ENCODE measurements at regions not wholly inside any gene's neighbourhood (a gene's known extent, or its start where the extent isn't known, plus 50 kb on each side); places are given as distances from the start of the nearest gene placed in this dataset.

GRCh38 chr10:29096303-29096824 lies 192.5 kb upstream of the LYZL1 start:
- DNase-seq: no peak

GRCh38 chr10:29098423-29098822 lies 190.4 kb upstream of the LYZL1 start:
- no peak for DNase-seq

- no peak for DNase-seq
These were observed 189.9 kb upstream of the LYZL1 start for GRCh38 chr10:29099001-29099400.

GRCh38 chr10:29099415-29099814 lies 189.5 kb upstream of the LYZL1 start:
- no peak for DNase-seq

- DNase-seq: no peak
These were observed 188.4 kb upstream of the LYZL1 start for GRCh38 chr10:29100505-29100904.

- DNase-seq: no peak
These were observed 186.6 kb upstream of the LYZL1 start for GRCh38 chr10:29102233-29102632.

GRCh38 chr10:29102636-29103035 lies 186.2 kb upstream of the LYZL1 start:
- DNase-seq: no peak

GRCh38 chr10:29104661-29105399 lies 184.0 kb upstream of the LYZL1 start:
- DNase-seq: no peak

- no peak for DNase-seq
These were observed 183.2 kb upstream of the LYZL1 start for GRCh38 chr10:29105516-29106215.

- no peak for DNase-seq
These were observed 182.6 kb upstream of the LYZL1 start for GRCh38 chr10:29106287-29106686.

- no peak for DNase-seq
These were observed 180.9 kb upstream of the LYZL1 start for GRCh38 chr10:29107866-29108498.

GRCh38 chr10:29109707-29110571 lies 178.9 kb upstream of the LYZL1 start:
- DNase-seq: no peak

GRCh38 chr10:29112827-29113615 lies 175.8 kb upstream of the LYZL1 start:
- DNase-seq: no peak

- no peak for DNase-seq
These were observed 175.3 kb upstream of the LYZL1 start for GRCh38 chr10:29113616-29113945.

- DNase-seq: no peak
These were observed 174.7 kb upstream of the LYZL1 start for GRCh38 chr10:29114141-29114540.

- DNase-seq: no peak
These were observed 171.1 kb upstream of the LYZL1 start for GRCh38 chr10:29117781-29118180.

GRCh38 chr10:29119374-29119773 lies 169.5 kb upstream of the LYZL1 start:
- no peak for DNase-seq

- no peak for DNase-seq
These were observed 168.7 kb upstream of the LYZL1 start for GRCh38 chr10:29120216-29120615.

- no peak for DNase-seq
These were observed 164.0 kb upstream of the LYZL1 start for GRCh38 chr10:29124864-29125263.

GRCh38 chr10:29127037-29127700 lies 161.7 kb upstream of the LYZL1 start:
- no peak for DNase-seq

GRCh38 chr10:29127731-29128130 lies 161.1 kb upstream of the LYZL1 start:
- no peak for DNase-seq
